CD4-positive, alpha-beta T cell treated with Interleukin-10 for 1 hour (primary cell): ENCODE measurements at regions not wholly inside any gene's neighbourhood (a gene's known extent, or its start where the extent isn't known, plus 50 kb on each side); places are given as distances from the start of the nearest gene placed in this dataset.
"Not testable (repeated sequence)": the region's sequence is repeated elsewhere in the genome, so short reads cannot be mapped to it uniquely, and the experiment has no call there.

Source experiments
- DNase-seq: peaks from one replicate; pipeline ENCODE4 v3.0.0-alpha.2; 2020

DNA sequence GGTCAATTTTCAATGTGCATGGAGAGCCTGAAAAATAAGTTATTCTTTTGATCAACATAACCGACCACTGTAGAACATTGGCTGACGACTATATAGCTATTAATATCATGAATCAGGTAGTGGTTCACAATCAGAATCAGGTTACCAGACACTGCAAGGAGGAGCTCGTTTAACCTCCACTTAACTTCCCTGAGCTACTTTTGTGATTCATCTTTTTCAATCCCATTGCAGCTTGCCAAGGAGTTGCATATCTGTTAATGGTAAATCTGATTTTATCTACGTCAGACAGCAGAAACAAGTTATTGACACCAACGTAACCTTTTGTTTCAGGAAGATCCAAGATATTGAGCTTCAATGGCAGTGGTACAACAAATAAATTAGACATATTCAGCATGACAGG, 2263.8 kb upstream of the ACO1 start:
- no peak for DNase-seq

DNA sequence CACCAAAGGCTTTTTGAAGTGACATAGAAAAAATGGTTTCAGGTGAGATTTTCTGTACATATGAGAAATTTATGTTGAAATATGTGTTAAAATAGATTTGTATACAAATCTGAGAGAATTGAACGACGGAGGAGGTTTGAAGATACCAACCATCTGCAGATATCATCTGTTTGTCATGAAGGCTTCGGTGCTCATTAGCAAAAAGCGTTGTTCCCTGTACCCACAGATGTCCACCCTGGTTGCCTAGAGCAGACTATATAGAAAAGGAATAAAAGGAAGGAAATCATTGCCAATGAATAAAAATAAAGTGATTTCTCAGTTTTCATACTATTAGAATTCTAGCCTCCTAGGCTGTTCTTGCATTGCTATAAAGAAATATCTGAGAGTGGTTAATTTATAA, 2262.8 kb upstream of the ACO1 start:
- DNase-seq = no peak

DNA sequence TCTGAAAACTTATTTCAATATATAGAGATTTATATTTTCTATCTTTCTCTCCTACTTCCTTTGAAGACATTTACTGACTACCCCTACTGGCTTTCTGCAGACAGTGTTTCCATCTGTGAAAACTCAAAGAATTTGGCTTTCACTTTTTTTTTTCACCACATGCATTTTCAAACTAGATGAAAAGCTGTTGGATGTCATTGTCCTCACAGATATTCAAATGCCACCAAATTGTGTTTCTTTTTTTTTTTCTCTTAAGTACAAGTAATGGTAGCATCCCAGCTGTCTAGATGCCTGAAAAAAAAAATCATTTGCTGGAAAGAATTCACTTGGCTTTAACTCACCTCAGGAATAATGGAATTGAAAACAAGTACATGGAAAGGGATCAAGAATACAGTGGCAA, 2258.6 kb upstream of the ACO1 start:
- DNase-seq = no peak

- no peak for DNase-seq
These were observed 2257.1 kb upstream of the ACO1 start for GRCh38 chr9:30127371-30127770.

- DNase-seq = no peak
These were observed 2244.0 kb upstream of the ACO1 start for GRCh38 chr9:30140407-30140806.

DNA sequence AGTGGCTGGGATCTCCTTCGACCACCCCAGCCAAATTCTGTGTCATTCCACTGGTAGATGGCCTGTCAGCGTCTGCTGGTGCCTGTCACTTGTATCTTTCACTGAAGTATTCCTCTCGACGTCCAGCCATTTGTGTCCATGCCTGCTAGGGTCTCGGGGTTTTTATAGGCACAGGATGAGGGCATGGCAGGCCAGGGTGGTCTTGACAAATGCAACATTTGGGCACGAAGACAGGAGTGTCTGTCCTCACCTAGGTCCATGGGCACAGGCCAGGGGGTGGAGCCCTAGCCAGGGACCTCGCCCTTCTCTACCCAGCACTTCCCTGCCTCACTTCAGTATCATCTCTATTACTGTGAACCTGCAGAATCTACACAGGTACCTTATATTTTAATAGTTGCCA, 2223.9 kb upstream of the ACO1 start:
- DNase-seq = no peak

DNA sequence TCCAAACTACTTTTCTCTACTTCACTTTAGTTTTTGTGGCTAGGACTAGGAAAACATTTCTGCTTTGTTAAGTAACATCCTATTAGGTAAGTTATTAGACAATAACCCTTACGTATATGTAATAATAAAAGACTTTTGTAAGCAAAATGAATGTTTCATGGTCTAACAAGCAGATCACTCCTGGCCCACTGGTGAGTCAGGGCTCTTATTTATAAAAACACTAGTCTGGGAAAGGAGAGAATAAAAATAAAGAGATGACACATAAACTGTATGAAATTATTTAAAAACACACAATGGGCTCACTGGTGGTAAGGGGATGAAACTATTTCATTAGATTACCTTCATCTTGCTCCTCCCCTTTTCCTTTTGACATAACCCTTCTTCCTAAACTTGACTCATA, 2212.2 kb upstream of the ACO1 start:
- DNase-seq = no peak

- DNase-seq = no peak
These were observed 2205.8 kb upstream of the ACO1 start for GRCh38 chr9:30178610-30179009.

DNA sequence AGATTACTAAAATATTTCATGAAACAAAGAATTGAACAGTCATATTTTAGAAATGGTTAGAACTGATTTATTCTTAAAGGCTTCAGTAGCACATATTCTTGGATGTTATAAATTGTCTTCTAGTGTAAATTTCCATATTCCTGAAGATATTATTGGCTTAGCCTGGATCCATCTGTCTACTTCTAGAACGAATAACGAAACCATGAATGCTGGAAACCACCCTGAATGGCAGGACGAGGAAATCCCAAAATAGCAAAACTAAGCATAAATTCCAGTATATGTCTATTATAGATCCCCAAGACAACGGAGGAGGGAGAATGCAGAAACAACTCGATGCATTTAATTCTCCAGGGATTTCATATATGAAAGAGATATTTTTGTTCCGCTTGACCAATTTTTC, 2191.0 kb upstream of the ACO1 start:
- DNase-seq = no peak

DNA sequence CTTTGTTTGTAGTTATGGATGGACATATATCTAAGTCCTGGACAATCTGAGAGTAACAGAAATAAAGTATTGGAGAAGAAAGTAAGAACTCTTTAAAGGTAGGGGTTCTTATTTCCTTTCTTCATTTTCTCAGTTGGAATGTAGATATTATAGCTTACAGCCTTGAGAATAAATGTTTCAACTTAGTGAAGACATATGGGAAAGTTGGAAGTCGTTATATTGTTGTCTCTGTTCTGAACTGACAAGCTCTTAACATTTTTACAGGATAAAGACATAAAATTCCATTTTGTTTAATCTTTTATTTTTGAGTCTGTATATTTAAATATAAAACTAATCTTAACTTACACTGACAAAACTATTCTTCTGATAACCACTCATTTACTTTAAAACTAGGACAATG, 2187.5 kb upstream of the ACO1 start:
- no peak for DNase-seq

DNA sequence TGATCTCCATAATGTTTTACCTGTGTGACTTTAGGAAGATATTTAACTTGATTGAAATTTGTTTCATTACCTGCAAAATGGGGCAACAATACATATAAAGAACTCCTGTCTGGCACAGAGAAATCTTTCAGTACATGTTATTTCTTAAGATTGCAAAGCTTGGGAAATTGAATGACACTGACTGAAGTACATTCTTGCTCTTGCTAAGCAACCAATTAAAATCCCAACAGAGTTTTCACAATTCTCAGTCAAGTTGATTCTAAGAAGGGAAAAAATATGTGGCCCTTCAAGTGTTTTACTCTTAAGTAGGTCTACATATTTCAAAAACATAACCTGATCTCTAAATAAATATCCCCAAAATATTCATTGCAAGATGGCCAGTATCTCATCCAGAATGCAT, 2187.0 kb upstream of the ACO1 start:
- no peak for DNase-seq

DNA sequence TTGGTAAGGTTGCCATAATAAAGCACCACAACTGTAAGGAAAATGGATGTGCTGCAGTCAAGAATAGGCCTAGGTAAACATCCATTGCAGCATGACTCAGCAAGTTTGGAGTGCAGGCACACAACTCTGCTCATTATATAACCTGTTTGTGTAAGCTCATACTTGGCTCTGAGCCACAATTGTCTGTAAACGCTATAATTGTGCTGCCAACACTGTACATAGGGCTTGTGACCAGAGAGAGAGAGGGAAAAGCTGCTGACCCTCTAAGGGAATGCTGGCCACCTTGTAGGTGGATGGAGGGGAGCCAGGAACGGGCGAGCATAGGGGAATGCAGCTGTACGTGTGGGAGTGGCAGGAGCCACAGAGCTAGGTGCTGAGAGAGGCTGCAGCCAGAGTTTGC, 2186.5 kb upstream of the ACO1 start:
- DNase-seq = no peak

- no peak for DNase-seq
These were observed 2185.8 kb upstream of the ACO1 start for GRCh38 chr9:30198463-30199309.

DNA sequence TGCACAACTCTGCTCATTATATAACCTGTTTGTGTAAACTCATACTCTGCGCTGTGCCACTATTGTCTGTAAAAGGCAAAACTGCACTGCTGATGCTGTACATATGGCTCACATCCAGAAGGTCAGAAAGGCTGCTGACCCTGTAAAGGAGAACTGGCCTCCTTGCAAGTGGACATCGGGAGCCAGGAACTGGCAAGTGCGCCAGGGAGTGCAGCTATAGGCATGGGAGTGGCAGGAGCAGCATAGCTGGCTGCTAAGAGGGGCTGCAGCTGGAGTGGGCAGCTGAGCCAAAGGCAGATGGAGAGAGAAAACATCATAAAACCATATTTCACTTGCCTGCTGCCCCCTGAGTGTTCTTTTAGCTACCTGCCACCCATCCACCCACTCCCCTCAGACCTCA, 2183.4 kb upstream of the ACO1 start:
- no peak for DNase-seq

DNA sequence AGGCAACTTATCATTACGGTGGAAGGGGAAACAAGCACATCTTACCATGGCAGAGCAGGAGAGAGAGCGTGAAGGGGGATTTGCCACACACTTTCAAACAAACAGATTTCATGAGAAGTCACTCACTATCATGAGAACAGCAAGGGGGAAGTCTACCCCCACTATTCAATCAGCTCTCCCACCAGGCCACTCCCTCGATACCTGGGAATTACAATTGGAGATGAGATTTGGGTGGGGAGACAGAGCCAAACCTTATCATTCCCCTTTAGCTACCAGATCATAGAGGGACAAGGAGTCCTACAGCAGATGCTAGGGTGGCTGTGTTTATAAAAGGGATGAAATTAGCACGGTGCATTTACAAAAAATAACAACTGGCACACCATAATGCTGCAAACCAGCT, 2149.4 kb upstream of the ACO1 start:
- DNase-seq = no peak

DNA sequence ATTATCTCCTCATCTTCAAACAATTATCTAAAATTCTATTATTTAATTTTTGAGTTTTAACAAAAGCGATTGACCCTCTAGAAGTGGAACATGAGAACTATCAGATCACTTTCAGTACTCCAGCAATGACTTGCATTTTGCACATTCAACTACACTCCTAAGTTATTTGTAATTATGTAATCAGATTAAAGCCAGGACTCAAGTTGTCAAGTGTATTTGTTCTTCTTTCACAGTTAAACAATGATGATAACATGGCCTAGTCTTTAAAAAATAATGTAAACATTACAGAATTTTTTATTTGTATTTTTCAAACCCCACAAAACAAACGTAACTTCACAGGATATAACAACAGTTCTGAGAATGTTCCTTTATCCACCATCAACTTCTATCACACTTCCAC, 2148.9 kb upstream of the ACO1 start:
- DNase-seq = no peak

DNA sequence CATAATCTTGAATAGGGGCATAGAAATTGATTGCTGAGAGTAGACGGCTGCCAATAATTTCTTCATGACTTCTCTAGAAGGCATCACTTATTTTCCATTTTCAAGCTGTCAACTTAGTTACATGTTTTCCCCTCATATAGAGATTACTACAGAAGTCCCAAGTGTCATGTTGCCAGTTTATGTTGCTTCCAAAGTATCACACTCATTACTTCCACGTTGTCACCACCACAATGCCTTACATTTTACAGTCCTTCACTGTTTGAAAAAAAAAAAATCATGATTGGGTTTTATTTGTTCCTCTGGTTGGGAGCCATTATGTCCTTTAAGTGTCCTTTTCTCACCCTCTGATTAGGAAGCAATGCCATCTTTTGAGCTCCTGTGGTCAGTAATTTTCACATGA, 2144.6 kb upstream of the ACO1 start:
- no peak for DNase-seq

GRCh38 chr9:30243467-30243866, 2141.0 kb upstream of the ACO1 start:
- DNase-seq = no peak

GRCh38 chr9:30244877-30245276, 2139.6 kb upstream of the ACO1 start:
- DNase-seq = no peak

- DNase-seq = no peak
These were observed 2133.6 kb upstream of the ACO1 start for GRCh38 chr9:30250872-30251271.

DNA sequence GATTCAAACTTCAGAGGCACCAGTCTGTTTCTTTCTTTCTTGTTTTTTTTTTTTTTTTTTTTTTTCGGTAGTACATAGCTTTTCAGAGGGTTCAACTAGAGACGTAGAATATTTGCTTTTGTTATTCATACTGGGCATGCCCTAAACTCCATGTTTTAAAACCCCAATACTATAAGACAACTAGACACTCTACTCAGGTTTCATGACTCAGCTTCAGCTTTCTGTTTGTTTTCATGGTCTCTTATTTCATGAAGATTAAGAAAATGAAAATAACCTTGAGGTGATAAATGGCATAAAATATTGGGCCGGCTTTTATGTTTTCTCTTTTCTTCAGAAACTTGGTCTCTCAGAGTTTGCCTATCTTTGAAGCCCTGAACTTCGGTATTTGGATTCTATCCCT, 2126.3 kb upstream of the ACO1 start:
- DNase-seq = no peak

- no peak for DNase-seq
These were observed 2104.1 kb upstream of the ACO1 start for GRCh38 chr9:30280229-30280900.

- DNase-seq = no peak
These were observed 2095.0 kb upstream of the ACO1 start for GRCh38 chr9:30289435-30289834.

GRCh38 chr9:30292026-30292425, 2092.4 kb upstream of the ACO1 start:
- not testable (repeated sequence) for DNase-seq

- DNase-seq = no peak
These were observed 2091.2 kb upstream of the ACO1 start for GRCh38 chr9:30293231-30293630.
